A673 (cell line): ENCODE measurements at regions not wholly inside any gene's neighbourhood (a gene's known extent, or its start where the extent isn't known, plus 50 kb on each side); places are given as distances from the start of the nearest gene placed in this dataset.

Experiments used
- BruUV-seq: library from RNA; stranded (reverse); fragments of 400-500 nt; replicated peaks from 2 replicates; lab custom pipeline; 2021; lab: Mats Ljungman, UMichigan
- CTCF ChIA-PET: fragments of 300-600 bp; sonication (Branson Sonifier 250); formaldehyde crosslinking; loops from one replicate; lab custom pipeline; 2022; ENCODE audit warnings: antibody characterized with exemption; lab: Charles Lee
- POLR2A ChIA-PET: fragments of 300-600 bp; sonication (Branson Sonifier 250); formaldehyde crosslinking; loops from one replicate; lab custom pipeline; 2022; ENCODE audit warnings: antibody characterized with exemption; ENCODE audit not compliant: low non-redundant PET; lab: Charles Lee
- DNase-seq: peaks from one replicate; pipeline ENCODE4 v3.0.0-alpha.2; 2015; ENCODE audit warnings: low spot score
- H3K27ac ChIP-seq: fragments of 200-600 bp; sonication (generic); 2 replicates; pipeline ENCODE4 v1.5.1; 2016; ENCODE audit warnings: mixed run types, low read depth, mild to moderate bottlenecking, mixed read lengths, antibody characterized with exemption, low read length; ENCODE audit not compliant: poor library complexity, severe bottlenecking
- H3K27me3 ChIP-seq: fragments of 200-600 bp; sonication (generic); replicated peaks from 2 replicates; pipeline ENCODE4 v1.6.1; 2017; ENCODE audit warnings: mixed run types, low read depth, mild to moderate bottlenecking, mixed read lengths, antibody characterized with exemption, low read length; ENCODE audit not compliant: insufficient read depth, poor library complexity
- H3K36me3 ChIP-seq: fragments of 200-600 bp; sonication (generic); 2 replicates; pipeline ENCODE4 v1.6.1; 2016; ENCODE audit warnings: mixed run types, mild to moderate bottlenecking, mixed read lengths, antibody characterized with exemption, low read length; ENCODE audit not compliant: insufficient read depth, poor library complexity, severe bottlenecking
- H3K4me1 ChIP-seq: fragments of 200-600 bp; sonication (generic); 2 replicates; pipeline ENCODE4 v1.6.1; 2017; ENCODE audit warnings: mixed run types, mild to moderate bottlenecking, mixed read lengths, antibody characterized with exemption, low read length; ENCODE audit not compliant: insufficient read depth, poor library complexity, severe bottlenecking
- H3K4me3 ChIP-seq: fragments of 200-600 bp; sonication (generic); 2 replicates; pipeline ENCODE4 v1.5.1; 2016; ENCODE audit warnings: low read depth, mixed run types, mild to moderate bottlenecking, mixed read lengths, low read length; ENCODE audit not compliant: poor library complexity, severe bottlenecking
- H3K9me3 ChIP-seq: fragments of 200-600 bp; sonication (generic); 2 replicates; pipeline ENCODE4 v1.6.1; 2016; ENCODE audit warnings: mixed run types, low read depth, mild to moderate bottlenecking, mixed read lengths, antibody characterized with exemption, low read length; ENCODE audit not compliant: poor library complexity, severe bottlenecking
- CTCF ChIP-seq: fragments of 300-800, 200-600 bp; sonication (generic); conservative IDR thresholded peaks from 2 replicates; pipeline ENCODE4 v1.5.1; 2017; ENCODE audit warnings: low read depth, mild to moderate bottlenecking, antibody characterized with exemption, low read length, moderate library complexity, mixed read lengths
- EZH2 ChIP-seq: fragments of 200-600 bp; sonication (generic); IDR thresholded peaks from 2 replicates; pipeline ENCODE4 v1.6.1; 2017; ENCODE audit warnings: borderline replicate concordance, low read depth, mild to moderate bottlenecking, mixed read lengths, antibody characterized with exemption, low read length; ENCODE audit not compliant: poor library complexity, severe bottlenecking
- intact Hi-C: fragments of 100-400 bp; cut with micrococcal nuclease; formaldehyde crosslinking; loops from one replicate; pipeline ENCODE4 v1.10.0; 2022; ENCODE audit not compliant: unreplicated experiment

- no peak for DNase-seq
- BruUV-seq = no TSS peak
Measured at GRCh38 chr2:120982598-120982997, 246.9 kb downstream of the GLI2 start.

GRCh38 chr2:120983344-120983743 is 247.7 kb downstream of the GLI2 start:
- no peak overlapping the region for H3K27ac ChIP-seq
- TF ChIP-seq CTCF (no peak), EZH2 (no peak)
- H3K4me1 ChIP-seq = no peaks in the 10 kb centered on the region
- no peak overlapping the region for H3K4me3 ChIP-seq
- no peaks in the 10 kb centered on the region for H3K9me3 ChIP-seq
- H3K27me3 ChIP-seq = no peaks in the 10 kb centered on the region
- ChIA-PET CTCF (interaction anchor here (0.6 to 0.9 kb wide), 2 partner anchors 97 to 303 kb away, joined by 5 to 9 read pairs; no protein-coding TSS in a partner anchor), POLR2A (no interaction called here)
- DNase-seq = no peak
- no peaks in the 10 kb centered on the region for H3K36me3 ChIP-seq
- intact Hi-C loops = no loop called here
- no TSS peak for BruUV-seq

More at GRCh38 chr2:120982598-120982997, 246.9 kb downstream of the GLI2 start:
- intact Hi-C loops = no loop called here
- TF ChIP-seq EZH2 = no peak
- no peak overlapping the region for H3K4me3 ChIP-seq
- H3K9me3 ChIP-seq = no peaks in the 10 kb centered on the region
- no peak overlapping the region for H3K27ac ChIP-seq
- no peaks in the 10 kb centered on the region for H3K27me3 ChIP-seq
- H3K4me1 ChIP-seq = no peaks in the 10 kb centered on the region
- ChIA-PET CTCF (no interaction called here), POLR2A (no interaction called here)
- no peaks in the 10 kb centered on the region for H3K36me3 ChIP-seq

GRCh38 chr2:120984046-120984445 is 248.4 kb downstream of the GLI2 start:
- no peak for TF ChIP-seq CTCF
- TF ChIP-seq EZH2 = no peak
- CTCF ChIA-PET = interaction anchor here (0.6 to 0.9 kb wide), 2 partner anchors 96 to 303 kb away, joined by 5 to 9 read pairs; no protein-coding TSS in a partner anchor
- Histone ChIP-seq H3K27ac (no peak overlapping the region), H3K9me3 (no peaks in the 10 kb centered on the region), H3K4me3 (no peak overlapping the region), H3K4me1 (no peaks in the 10 kb centered on the region), H3K27me3 (no peaks in the 10 kb centered on the region), H3K36me3 (no peaks in the 10 kb centered on the region)
- no TSS peak for BruUV-seq
- POLR2A ChIA-PET = no interaction called here
- intact Hi-C loops = no loop called here
- no peak for DNase-seq
